Activated CD4-positive, alpha-beta T cell treated with anti-CD3 and anti-CD28 coated beads for 24 hours (primary cell): ENCODE measurements at regions not wholly inside any gene's neighbourhood (a gene's known extent, or its start where the extent isn't known, plus 50 kb on each side); places are given as distances from the start of the nearest gene placed in this dataset.

Experiments used
- DNase-seq, 2 donors: peaks; one replicate each; pipeline ENCODE4 v3.0.0-alpha.2; 2020; ENCODE audit warnings: low read depth in 2 of 2

GRCh38 chr1:239786464-239786863, 305.2 kb upstream of the FMN2 start:
- DNase-seq = no peak

DNA sequence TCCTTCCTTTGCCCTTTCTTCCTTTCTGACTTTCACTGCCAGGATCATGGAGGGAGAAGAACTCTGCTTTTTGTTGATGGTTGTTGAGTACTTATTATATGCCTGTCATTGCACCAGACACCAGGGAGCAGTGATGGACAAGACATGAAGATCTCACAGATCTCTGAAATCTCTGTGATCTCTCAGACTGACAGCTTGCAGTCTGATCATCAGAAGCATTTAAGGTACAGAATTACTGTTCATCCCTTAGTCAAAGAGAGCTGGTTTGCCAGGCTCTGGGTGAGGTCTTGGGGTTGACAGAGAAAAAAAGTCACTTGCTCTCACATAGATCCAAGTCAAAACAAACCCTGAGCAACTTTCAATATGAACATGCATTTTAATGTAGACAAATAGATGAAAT, 299.5 kb upstream of the FMN2 start:
- no peak for DNase-seq

GRCh38 chr1:239795304-239795703, 296.4 kb upstream of the FMN2 start:
- no peak for DNase-seq

DNA sequence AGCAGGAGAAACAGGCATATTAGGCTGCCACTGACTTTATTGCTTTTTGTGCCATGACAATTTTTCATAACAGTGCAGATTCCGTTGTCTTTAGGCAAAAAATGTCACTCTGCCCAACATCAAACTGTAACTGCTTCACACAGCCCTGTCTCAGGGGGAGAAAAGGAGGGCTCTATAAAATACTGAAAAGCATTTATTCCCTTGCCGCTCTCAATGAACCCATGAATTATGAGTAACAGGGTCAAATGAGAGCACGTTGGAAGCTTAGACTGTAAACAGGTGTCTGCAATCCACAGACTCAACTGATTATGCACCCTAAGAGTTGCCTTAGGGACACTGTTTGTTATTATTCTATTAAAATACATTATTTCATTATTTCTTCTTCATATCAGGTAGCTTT, 292.1 kb upstream of the FMN2 start:
- no peak for DNase-seq

GRCh38 chr1:239800861-239801260, 290.8 kb upstream of the FMN2 start:
- DNase-seq = no peak

DNA sequence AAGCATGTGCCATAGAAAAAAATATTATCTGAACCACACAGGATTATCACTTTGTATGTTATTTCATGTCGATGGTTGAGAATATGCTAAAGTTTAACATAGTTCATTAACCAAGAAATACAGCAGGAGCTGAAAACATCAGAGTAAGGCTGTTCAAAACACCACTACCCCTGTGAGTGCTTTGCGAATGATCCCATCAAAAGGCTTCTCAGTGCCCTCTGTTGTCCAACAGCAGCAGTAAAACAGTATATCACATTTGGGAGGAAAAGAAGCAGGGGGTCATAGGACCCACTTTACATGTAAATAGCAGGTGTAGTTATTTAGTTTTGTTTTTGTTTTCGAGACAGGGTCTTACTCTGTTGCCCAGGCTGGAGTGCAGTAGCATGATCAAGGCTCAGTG, 289.4 kb upstream of the FMN2 start:
- no peak for DNase-seq

GRCh38 chr1:239803781-239804180, 287.9 kb upstream of the FMN2 start:
- no peak for DNase-seq

- DNase-seq = no peak
Observed at GRCh38 chr1:239804266-239804665, 287.4 kb upstream of the FMN2 start.

- no peak for DNase-seq
Observed at GRCh38 chr1:239805042-239805441, 286.6 kb upstream of the FMN2 start.

DNA sequence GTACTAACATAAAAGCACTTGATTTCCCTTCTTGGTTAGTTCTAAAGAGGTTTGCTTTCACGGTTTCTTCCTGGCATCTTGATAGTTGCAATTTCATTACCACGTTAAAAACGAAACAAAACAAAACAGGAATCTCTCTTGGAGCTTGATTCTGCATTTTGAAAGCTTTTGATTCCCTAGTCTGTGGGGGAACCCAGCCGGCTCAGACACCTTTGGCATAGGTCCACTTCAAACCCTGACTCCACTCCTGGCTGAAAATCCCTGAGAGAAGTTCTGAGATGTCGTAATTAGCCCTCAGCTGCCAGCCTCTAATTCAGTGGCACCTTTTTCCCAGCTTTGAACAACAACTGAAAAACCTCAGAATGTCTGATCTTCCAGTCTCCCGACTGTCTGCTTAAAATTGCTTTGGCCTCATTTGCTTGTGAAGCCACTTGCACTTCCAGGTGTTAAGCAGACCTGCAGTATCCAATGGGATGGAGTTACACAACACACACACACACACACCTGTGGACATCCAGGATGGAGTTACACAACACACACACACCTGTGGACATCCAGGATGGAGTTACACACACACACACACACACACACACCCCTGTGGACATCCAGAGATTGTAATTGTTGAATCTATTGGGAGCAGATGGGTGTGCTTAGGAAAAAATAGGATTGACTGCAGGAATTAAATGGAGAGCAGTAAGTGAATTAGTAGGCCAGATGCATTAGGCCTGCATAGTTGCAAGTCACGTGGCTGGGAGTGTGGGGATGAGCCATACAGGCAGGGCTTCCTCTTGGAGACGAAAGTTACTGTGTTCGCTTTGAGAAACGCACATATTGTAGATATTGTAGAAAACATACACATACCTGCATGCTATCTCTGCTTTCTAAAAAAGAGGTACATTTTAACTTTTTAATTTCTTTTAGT, 285.6 kb upstream of the FMN2 start:
- DNase-seq = no peak

- no peak for DNase-seq
Observed at GRCh38 chr1:239806897-239807296, 284.8 kb upstream of the FMN2 start.

DNA sequence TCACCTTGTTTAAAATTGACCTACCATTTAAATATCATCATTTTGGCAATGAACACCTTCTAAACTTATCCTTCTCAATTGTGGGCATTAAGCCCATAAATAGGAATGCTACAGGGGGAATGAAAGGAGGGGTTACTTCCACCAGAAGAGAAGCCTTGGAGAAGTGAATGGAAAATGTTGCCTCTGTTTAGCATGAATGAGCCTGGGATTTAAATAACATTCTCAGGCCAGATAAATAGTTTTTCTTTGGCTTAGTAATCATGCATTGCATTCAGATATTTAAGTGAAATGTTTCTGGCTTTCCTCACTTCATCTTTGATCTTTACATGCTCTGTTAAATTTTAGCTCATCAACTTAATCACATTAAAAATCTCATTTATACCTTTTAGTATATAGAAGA, 284.3 kb upstream of the FMN2 start:
- no peak for DNase-seq

DNA sequence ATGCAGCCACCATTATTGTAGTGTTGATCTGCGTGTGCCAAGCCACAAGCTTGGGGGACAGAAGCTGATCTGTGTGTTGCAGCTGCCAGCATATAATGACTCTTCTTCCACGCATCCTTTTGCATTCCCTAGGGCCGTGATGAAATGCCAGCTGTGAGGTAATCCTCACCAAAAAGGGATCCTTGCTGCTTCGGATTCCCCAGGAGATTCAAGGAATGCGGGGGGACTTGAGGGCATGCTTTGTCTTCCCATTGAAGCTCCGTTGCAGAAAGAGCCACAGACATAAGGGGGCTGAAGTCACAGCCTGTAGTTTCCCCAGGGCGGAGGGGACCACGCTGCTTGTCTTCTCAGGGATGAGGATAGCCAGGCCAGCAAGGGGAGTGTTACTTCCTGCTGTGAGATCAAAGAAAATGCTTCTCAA, 281.6 kb upstream of the FMN2 start:
- no peak for DNase-seq

- DNase-seq = no peak
Observed at GRCh38 chr1:239811211-239811885, 280.3 kb upstream of the FMN2 start.

GRCh38 chr1:239812580-239812979, 279.1 kb upstream of the FMN2 start:
- no peak for DNase-seq

DNA sequence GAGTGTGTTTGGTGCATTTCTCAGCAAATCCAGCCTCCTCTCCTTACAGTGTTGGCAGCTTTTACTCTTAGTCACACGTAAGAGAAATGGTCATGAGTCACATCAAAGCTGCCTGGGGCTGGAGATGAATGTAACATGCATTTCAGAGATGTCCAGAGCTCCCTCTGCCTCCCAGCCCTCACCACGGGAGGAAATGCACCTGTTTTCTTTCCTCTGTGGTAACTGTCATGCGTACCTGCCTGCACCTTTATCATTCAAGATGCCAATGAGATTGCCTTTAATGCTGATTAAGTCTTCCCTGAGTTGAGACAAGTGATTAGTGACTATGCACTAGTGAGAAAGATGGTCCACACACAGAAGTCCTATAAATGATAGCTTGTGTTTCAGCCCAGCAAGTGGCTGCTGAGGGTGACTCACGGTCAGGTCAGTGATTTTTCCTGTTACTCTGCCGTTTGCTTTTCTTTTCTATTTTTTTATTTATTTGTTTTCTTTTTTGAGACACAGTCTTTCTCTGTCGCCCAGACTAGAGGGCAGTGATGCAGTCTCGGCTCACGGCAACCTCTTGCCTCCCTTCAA, 277.3 kb upstream of the FMN2 start:
- DNase-seq = no peak

GRCh38 chr1:239815074-239815473, 276.6 kb upstream of the FMN2 start:
- DNase-seq = no peak

DNA sequence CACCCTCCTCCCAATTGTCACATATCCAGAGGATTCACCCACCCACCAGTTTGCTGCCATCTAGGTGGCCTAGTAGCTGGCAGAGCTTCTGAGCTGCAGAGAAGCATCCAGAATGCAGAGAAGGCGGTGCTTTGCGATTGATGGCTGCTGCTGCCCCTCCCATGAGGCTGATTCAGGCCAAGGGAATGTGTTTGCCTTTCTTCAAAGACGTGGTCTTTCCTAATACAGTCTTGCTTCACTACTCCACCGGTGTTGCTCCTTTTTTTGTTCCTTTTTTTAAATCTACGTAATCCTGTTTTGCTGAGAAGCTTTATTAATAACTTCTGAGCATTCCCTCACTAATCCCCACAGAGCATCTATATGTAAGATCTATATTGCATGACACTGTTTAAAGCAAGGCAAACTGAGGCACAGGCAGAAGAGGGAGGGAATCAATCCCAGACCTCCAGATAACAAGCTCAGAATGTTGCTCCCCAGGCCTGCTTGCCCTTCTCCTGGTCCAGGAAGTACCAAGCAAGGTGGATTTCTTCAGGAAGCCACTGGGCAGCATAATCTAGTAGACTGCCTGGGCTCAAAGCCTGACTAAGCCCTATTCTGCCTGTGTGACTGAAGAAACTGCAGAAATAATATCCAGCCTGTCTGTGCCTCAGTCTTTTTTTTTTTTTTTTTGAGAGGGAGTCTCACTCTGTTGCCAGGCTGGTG, 275.5 kb upstream of the FMN2 start:
- DNase-seq = no peak

DNA sequence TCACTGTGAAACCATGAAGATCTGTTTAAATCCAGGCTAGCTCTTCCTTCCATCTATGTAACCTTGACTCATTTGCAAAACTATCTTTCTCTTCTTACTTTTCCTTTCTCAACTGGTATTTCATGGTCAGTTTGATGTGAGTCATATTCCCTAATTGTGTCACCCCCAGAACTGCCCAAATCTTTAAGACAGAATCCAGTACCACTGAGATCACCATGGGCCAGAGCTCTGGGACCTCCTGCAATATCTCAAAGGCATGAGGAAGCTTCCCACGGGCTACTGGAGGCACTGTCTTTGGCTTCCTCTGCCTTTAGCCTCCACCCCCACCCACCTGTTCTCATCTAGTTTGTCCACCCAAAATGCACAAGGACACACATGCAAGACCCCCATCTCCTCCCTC, 274.4 kb upstream of the FMN2 start:
- no peak for DNase-seq

DNA sequence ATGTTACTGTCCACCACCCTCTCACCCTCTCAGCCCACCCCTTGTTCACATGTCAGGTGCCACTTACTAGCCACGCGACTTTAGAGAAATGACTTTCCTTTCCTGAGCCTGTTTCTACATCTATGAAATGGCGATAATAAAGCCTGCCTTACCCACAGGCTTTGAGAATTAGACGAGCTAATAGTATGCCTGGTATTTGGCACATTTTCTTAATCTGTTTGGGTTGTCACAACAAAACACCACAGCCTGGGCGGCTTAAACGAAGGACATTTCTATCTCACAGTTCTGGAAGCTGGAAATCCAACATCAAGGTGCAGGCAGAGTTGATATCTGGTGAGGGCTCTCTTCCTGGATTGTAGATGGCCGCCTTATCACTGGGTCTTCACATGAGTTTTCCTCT, 273.9 kb upstream of the FMN2 start:
- no peak for DNase-seq

DNA sequence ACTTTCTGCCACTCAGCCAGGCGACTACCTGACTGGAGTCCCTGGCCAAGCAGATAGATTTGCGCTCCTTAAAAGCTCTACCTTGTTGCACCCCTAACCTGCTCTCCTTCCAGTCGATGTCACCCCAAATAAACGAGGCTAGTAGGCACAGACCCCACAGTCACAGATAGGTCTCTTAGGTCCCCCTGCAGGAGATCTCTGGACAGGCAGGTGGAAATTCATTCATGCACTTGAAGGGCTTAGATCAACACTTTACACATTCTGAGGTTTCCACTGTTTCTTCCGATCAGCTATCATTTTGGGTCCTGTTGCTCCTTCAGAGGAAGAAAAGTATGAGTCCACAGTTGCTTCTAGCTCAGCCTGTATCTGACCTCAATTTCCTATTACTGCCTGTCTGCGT, 272.6 kb upstream of the FMN2 start:
- no peak for DNase-seq

GRCh38 chr1:239819756-239820250, 271.9 kb upstream of the FMN2 start:
- DNase-seq = no peak
